CD4-positive, alpha-beta T cell (primary cell): ENCODE measurements at regions not wholly inside any gene's neighbourhood (a gene's known extent, or its start where the extent isn't known, plus 50 kb on each side); places are given as distances from the start of the nearest gene placed in this dataset.

ENCODE experiments used
- ATAC-seq: fragments of 200-7000 bp; cut with Tn5 transposase; one replicate; pipeline ENCODE4 v1.10.0; 2022; ENCODE audit warnings: mild to moderate bottlenecking; ENCODE audit not compliant: poor library complexity
- CTCF ChIA-PET: fragments of 350-600 bp; sonication (Branson Sonifier 250); formaldehyde crosslinking; loops from one replicate; lab custom pipeline; 2021; ENCODE audit warnings: antibody characterized with exemption, inconsistent platforms; lab: Charles Lee
- POLR2A ChIA-PET: fragments of 350-600 bp; sonication (Branson Sonifier 250); formaldehyde crosslinking; loops from one replicate; lab custom pipeline; 2021; ENCODE audit warnings: antibody characterized with exemption, inconsistent platforms; lab: Charles Lee
- DNase-seq, 14 experiments: peaks; one replicate each; pipeline ENCODE4 v3.0.0-alpha.2; 2013 to 2020; ENCODE audit warnings: mixed read lengths in 2 of 14
- H3K27ac ChIP-seq, 2 donors: one replicate each; pipeline versions ENCODE4 v1.5.1 to v1.7.0; 2013; ENCODE audit warnings: low read length in 2 of 2, low read depth in 1 of 2, mild to moderate bottlenecking in 1 of 2
- H3K27me3 ChIP-seq, 2 experiments: 1 replicate in 1 of 2; 2 replicates in 1 of 2; pipeline versions ENCODE4 v1.6.1 to v1.7.0; 2013; ENCODE audit warnings: low read length in 2 of 2, control low read depth in 1 of 2, mild to moderate bottlenecking in 1 of 2, moderate library complexity in 1 of 2; ENCODE audit not compliant: insufficient read depth in 2 of 2, control insufficient read depth in 1 of 2
- H3K36me3 ChIP-seq: one replicate; pipeline ENCODE4 v1.6.1; 2013; ENCODE audit warnings: low read length, control low read depth; ENCODE audit not compliant: insufficient read depth
- H3K4me1 ChIP-seq: one replicate; pipeline ENCODE4 v1.6.1; 2013; ENCODE audit warnings: low read length, control low read depth; ENCODE audit not compliant: insufficient read depth
- H3K4me3 ChIP-seq: one replicate; pipeline ENCODE4 v1.5.1; 2013; ENCODE audit warnings: mild to moderate bottlenecking, low read length, moderate library complexity
- H3K9me3 ChIP-seq, 2 experiments: 1 replicate in 1 of 2; 2 replicates in 1 of 2; pipeline versions ENCODE4 v1.6.1 to v1.7.0; 2013; ENCODE audit warnings: low read length in 2 of 2, mild to moderate bottlenecking in 2 of 2, control low read depth in 1 of 2, moderate library complexity in 1 of 2; ENCODE audit not compliant: control insufficient read depth in 1 of 2, insufficient read depth in 1 of 2
- H3K27ac Mint-ChIP-seq: one replicate; pipeline ENCODE4 v1.8.0; 2020; ENCODE audit warnings: mixed read lengths
- H3K27me3 Mint-ChIP-seq: one replicate; pipeline ENCODE4 v1.8.0; 2021; ENCODE audit warnings: mixed read lengths
- H3K36me3 Mint-ChIP-seq: one replicate; pipeline ENCODE4 v1.8.0; 2021; ENCODE audit warnings: low read depth, mixed read lengths
- H3K4me1 Mint-ChIP-seq: one replicate; pipeline ENCODE4 v1.8.0; 2021; ENCODE audit warnings: low read depth, mixed read lengths
- H3K4me3 Mint-ChIP-seq: one replicate; pipeline ENCODE4 v1.8.0; 2020; ENCODE audit warnings: mild to moderate bottlenecking, mixed read lengths
- H3K9me3 Mint-ChIP-seq: one replicate; pipeline ENCODE4 v1.8.0; 2020; ENCODE audit warnings: mixed read lengths
- CTCF ChIP-seq: fragments of 200-600 bp; IDR thresholded peaks from one replicate; pipeline ENCODE4 v1.8.0; 2022; ENCODE audit warnings: antibody characterized with exemption, mild to moderate bottlenecking
- intact Hi-C, 2 experiments: fragments of 100-400 bp; cut with DNase I in 1 of 2; cut with micrococcal nuclease in 1 of 2; formaldehyde crosslinking; loops; one replicate each; pipeline versions ENCODE4 v1.15.1 to v1.9.0; 2023 to 2025; cut with DNase I, micrococcal nuclease

GRCh38 chr3:74507691-74508090, 106.8 kb downstream of the CNTN3 start:
- ChIA-PET CTCF (no interaction called here), POLR2A (no interaction called here)
- H3K27ac Mint-ChIP-seq, result no peak overlapping the region
- TF ChIP-seq CTCF, result no peak
- Histone ChIP-seq H3K27me3 (no peaks in the 10 kb centered on the region), H3K9me3 (no peaks in the 10 kb centered on the region), H3K4me1 (no peaks in the 10 kb centered on the region), H3K36me3 (no peaks in the 10 kb centered on the region), H3K27ac (no peak overlapping the region), H3K4me3 (no peak overlapping the region)
- H3K9me3 Mint-ChIP-seq, result peaks cover 6% of the 10 kb centered on the region
- DNase-seq (no peak), ATAC-seq (no peak)
- intact Hi-C loops, result no loop called here
- H3K4me3 Mint-ChIP-seq, result no peak overlapping the region
- H3K4me1 Mint-ChIP-seq, result no peaks in the 10 kb centered on the region
- H3K27me3 Mint-ChIP-seq, result no peaks in the 10 kb centered on the region
- H3K36me3 Mint-ChIP-seq, result no peaks in the 10 kb centered on the region

DNA sequence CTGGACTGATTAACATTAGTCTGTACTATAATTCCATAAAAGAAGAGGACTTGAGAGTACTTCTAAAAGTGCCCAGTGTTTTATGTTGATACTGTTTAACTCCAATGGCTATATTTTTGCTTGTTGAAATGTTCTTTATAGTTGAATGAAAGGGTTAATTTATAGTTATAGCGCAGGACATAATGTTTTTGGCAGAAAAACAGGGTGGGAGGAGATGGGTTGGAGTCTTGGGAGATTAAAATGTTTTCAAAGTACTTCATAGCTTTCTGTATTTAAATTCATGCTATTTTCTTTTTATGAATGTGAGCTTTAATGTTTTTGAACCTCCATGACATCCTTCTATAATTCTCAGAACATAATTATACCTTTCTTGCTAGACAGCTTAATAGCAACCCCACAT, 108.2 kb downstream of the CNTN3 start:
- POLR2A ChIA-PET, result no interaction called here
- DNase-seq (no peak), ATAC-seq (no peak)
- H3K27me3 ChIP-seq, result no peaks in the 10 kb centered on the region
- TF ChIP-seq CTCF, result no peak
- Mint-ChIP-seq H3K36me3 (no peaks in the 10 kb centered on the region), H3K27ac (no peak overlapping the region), H3K4me1 (no peaks in the 10 kb centered on the region), H3K9me3 (peaks cover 6% of the 10 kb centered on the region), H3K27me3 (no peaks in the 10 kb centered on the region), H3K4me3 (no peak overlapping the region)
- H3K9me3 ChIP-seq, result no peaks in the 10 kb centered on the region
- no peaks in the 10 kb centered on the region for H3K36me3 ChIP-seq
- no peaks in the 10 kb centered on the region for H3K4me1 ChIP-seq
- intact Hi-C loops, result no loop called here
- H3K4me3 ChIP-seq, result no peak overlapping the region
- CTCF ChIA-PET, result no interaction called here
- H3K27ac ChIP-seq, result no peak overlapping the region

- ChIA-PET CTCF (no interaction called here), POLR2A (no interaction called here)
- H3K27ac Mint-ChIP-seq, result no peak overlapping the region
Observed at GRCh38 chr3:74501007-74501406, 113.5 kb downstream of the CNTN3 start.

More at GRCh38 chr3:74501007-74501406, 113.5 kb downstream of the CNTN3 start:
- DNase-seq (no peak), ATAC-seq (no peak)
- no peaks in the 10 kb centered on the region for H3K27me3 Mint-ChIP-seq
- TF ChIP-seq CTCF, result no peak
- no peak overlapping the region for H3K27ac ChIP-seq
- H3K9me3 ChIP-seq, result no peaks in the 10 kb centered on the region
- no peaks in the 10 kb centered on the region for H3K36me3 ChIP-seq
- no peaks in the 10 kb centered on the region for H3K4me1 ChIP-seq
- H3K4me1 Mint-ChIP-seq, result no peaks in the 10 kb centered on the region
- no peak overlapping the region for H3K4me3 Mint-ChIP-seq
- intact Hi-C loops, result no loop called here
- peaks cover 6% of the 10 kb centered on the region for H3K9me3 Mint-ChIP-seq
- no peaks in the 10 kb centered on the region for H3K36me3 Mint-ChIP-seq
- no peaks in the 10 kb centered on the region for H3K27me3 ChIP-seq
- no peak overlapping the region for H3K4me3 ChIP-seq
